A673 (cell line): ENCODE measurements at regions not wholly inside any gene's neighbourhood (a gene's known extent, or its start where the extent isn't known, plus 50 kb on each side); places are given as distances from the start of the nearest gene placed in this dataset.

Experiments
- BruUV-seq: library from RNA; stranded (reverse); fragments of 400-500 nt; replicated peaks from 2 replicates; lab custom pipeline; 2021; lab: Mats Ljungman, UMichigan
- CTCF ChIA-PET: fragments of 300-600 bp; sonication (Branson Sonifier 250); formaldehyde crosslinking; loops from one replicate; lab custom pipeline; 2022; ENCODE audit warnings: antibody characterized with exemption; lab: Charles Lee
- POLR2A ChIA-PET: fragments of 300-600 bp; sonication (Branson Sonifier 250); formaldehyde crosslinking; loops from one replicate; lab custom pipeline; 2022; ENCODE audit warnings: antibody characterized with exemption; ENCODE audit not compliant: low non-redundant PET; lab: Charles Lee
- DNase-seq: peaks from one replicate; pipeline ENCODE4 v3.0.0-alpha.2; 2015; ENCODE audit warnings: low spot score
- H3K27ac ChIP-seq: fragments of 200-600 bp; sonication (generic); 2 replicates; pipeline ENCODE4 v1.5.1; 2016; ENCODE audit warnings: mixed run types, low read depth, mild to moderate bottlenecking, mixed read lengths, antibody characterized with exemption, low read length; ENCODE audit not compliant: poor library complexity, severe bottlenecking
- H3K27me3 ChIP-seq: fragments of 200-600 bp; sonication (generic); replicated peaks from 2 replicates; pipeline ENCODE4 v1.6.1; 2017; ENCODE audit warnings: mixed run types, low read depth, mild to moderate bottlenecking, mixed read lengths, antibody characterized with exemption, low read length; ENCODE audit not compliant: insufficient read depth, poor library complexity
- H3K36me3 ChIP-seq: fragments of 200-600 bp; sonication (generic); 2 replicates; pipeline ENCODE4 v1.6.1; 2016; ENCODE audit warnings: mixed run types, mild to moderate bottlenecking, mixed read lengths, antibody characterized with exemption, low read length; ENCODE audit not compliant: insufficient read depth, poor library complexity, severe bottlenecking
- H3K4me1 ChIP-seq: fragments of 200-600 bp; sonication (generic); 2 replicates; pipeline ENCODE4 v1.6.1; 2017; ENCODE audit warnings: mixed run types, mild to moderate bottlenecking, mixed read lengths, antibody characterized with exemption, low read length; ENCODE audit not compliant: insufficient read depth, poor library complexity, severe bottlenecking
- H3K4me3 ChIP-seq: fragments of 200-600 bp; sonication (generic); 2 replicates; pipeline ENCODE4 v1.5.1; 2016; ENCODE audit warnings: low read depth, mixed run types, mild to moderate bottlenecking, mixed read lengths, low read length; ENCODE audit not compliant: poor library complexity, severe bottlenecking
- H3K9me3 ChIP-seq: fragments of 200-600 bp; sonication (generic); 2 replicates; pipeline ENCODE4 v1.6.1; 2016; ENCODE audit warnings: mixed run types, low read depth, mild to moderate bottlenecking, mixed read lengths, antibody characterized with exemption, low read length; ENCODE audit not compliant: poor library complexity, severe bottlenecking
- EZH2 ChIP-seq: fragments of 200-600 bp; sonication (generic); IDR thresholded peaks from 2 replicates; pipeline ENCODE4 v1.6.1; 2017; ENCODE audit warnings: borderline replicate concordance, low read depth, mild to moderate bottlenecking, mixed read lengths, antibody characterized with exemption, low read length; ENCODE audit not compliant: poor library complexity, severe bottlenecking
- intact Hi-C: fragments of 100-400 bp; cut with micrococcal nuclease; formaldehyde crosslinking; loops from one replicate; pipeline ENCODE4 v1.10.0; 2022; ENCODE audit not compliant: unreplicated experiment
- TF ChIP-seq, protein P1 (sequence below): fragments of 300-800, 200-600 bp; sonication (generic); conservative IDR thresholded peaks from 2 replicates; pipeline ENCODE4 v1.5.1; 2017; ENCODE audit warnings: low read depth, mild to moderate bottlenecking, antibody characterized with exemption, low read length, moderate library complexity, mixed read lengths

DNA sequence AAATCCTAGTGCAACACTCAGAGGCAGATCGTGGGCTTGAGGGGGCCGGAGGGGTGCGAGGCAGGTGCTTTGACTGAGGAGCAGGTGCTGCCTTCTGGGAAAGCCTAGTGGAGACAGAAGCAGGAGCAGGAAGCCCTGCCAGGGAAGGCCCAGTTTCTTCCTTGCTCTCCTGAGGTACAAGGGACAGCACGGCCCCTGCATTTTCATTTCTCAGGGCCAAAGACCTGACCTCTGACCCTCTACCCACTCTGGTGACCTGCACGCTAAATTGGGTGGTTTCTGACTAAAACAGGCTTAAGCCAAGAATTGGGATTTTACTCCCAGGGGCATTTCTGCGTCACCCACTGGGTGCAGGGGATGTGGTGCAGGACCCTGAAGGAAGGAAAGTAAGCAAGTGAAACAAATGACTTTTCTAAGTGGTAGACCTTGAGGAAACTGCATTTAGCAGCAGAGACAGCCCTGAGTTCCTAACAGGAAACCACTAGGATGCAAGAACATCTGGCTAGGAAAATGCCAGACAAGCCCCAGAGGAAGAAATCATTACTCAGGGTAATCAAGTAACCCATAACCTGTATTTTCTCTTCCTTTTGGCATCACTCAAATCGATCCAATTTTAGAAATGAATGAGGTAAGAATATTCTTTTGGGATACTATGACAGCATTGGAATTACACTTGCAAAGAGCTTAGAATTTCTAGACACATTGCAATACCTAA, 141.7 kb downstream of the CD164 start:
- Histone ChIP-seq H3K9me3 (no peaks in the 10 kb centered on the region), H3K36me3 (no peaks in the 10 kb centered on the region), H3K4me1 (no peaks in the 10 kb centered on the region), H3K27me3 (no peaks in the 10 kb centered on the region), H3K27ac (no peak overlapping the region), H3K4me3 (no peak overlapping the region)
- POLR2A ChIA-PET, result no interaction called here
- intact Hi-C loops, result no loop called here
- no peak for DNase-seq
- TF ChIP-seq, protein P1, sequence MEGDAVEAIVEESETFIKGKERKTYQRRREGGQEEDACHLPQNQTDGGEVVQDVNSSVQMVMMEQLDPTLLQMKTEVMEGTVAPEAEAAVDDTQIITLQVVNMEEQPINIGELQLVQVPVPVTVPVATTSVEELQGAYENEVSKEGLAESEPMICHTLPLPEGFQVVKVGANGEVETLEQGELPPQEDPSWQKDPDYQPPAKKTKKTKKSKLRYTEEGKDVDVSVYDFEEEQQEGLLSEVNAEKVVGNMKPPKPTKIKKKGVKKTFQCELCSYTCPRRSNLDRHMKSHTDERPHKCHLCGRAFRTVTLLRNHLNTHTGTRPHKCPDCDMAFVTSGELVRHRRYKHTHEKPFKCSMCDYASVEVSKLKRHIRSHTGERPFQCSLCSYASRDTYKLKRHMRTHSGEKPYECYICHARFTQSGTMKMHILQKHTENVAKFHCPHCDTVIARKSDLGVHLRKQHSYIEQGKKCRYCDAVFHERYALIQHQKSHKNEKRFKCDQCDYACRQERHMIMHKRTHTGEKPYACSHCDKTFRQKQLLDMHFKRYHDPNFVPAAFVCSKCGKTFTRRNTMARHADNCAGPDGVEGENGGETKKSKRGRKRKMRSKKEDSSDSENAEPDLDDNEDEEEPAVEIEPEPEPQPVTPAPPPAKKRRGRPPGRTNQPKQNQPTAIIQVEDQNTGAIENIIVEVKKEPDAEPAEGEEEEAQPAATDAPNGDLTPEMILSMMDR, result no peak
- no peak for TF ChIP-seq EZH2
- CTCF ChIA-PET, result no interaction called here
- BruUV-seq, result no TSS peak

DNA sequence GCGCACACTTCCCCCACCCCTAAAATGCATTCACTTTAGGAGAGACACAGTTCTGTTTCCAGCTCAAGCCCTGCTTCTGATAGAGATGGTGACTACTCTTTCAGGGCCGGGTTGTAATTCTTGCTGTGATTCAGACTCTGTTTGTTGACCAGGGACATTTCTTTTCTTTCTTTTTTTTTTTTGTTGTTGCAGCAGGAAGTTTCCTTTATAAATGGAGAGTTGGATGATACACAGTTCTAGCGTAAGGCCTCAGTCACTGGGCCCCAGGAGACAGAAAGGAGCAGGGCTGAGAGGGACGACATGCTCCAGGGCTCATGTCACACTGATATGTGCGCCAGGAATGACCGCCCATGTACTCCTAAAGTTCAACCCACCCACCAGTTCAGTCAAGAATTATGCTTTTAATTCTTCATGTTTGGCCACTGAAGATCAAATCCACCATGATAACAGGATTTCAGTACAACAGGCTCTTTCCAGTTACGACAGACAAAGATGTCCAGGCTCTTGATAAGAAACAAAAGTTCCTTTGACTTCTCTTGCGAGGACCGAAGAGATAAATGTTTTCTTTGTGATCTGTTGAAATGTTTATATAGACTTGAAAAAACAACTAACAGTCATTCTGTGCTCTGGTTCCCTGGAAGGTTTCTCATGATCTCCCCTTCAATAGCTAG, 142.5 kb downstream of the CD164 start:
- CTCF ChIA-PET, result no interaction called here
- no peak for DNase-seq
- intact Hi-C loops, result no loop called here

DNA sequence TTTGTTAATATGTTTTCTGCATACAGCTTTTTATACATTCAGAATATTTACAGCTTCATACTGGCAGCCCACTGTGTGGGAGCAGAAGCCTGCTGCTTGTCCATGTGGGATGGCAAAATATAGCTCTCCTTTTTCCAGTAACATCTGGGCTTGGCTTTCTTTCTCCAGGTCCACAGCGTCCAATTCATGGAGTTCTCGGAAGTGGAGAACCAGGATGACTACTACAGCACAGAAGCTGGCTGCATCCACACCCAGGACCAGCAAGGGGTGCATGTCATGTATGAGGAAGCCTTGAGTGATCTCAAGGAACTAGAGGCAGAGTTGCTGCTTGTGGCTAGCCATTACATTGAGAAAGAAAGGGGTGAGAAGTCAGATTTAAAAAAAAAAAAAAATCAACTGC, 143.1 kb downstream of the CD164 start:
- intact Hi-C loops, result no loop called here
- BruUV-seq, result no TSS peak
- H3K27ac ChIP-seq, result no peak overlapping the region
- H3K36me3 ChIP-seq, result no peaks in the 10 kb centered on the region
- TF ChIP-seq, protein P1, result no peak
- no peak for TF ChIP-seq EZH2
- no peak overlapping the region for H3K4me3 ChIP-seq
- no peaks in the 10 kb centered on the region for H3K9me3 ChIP-seq
- ChIA-PET CTCF (no interaction called here), POLR2A (no interaction called here)
- H3K4me1 ChIP-seq, result no peaks in the 10 kb centered on the region
- no peak for DNase-seq
- no peaks in the 10 kb centered on the region for H3K27me3 ChIP-seq

More for the DNA sequence above, 142.5 kb downstream of the CD164 start:
- Histone ChIP-seq H3K4me3 (no peak overlapping the region), H3K36me3 (no peaks in the 10 kb centered on the region), H3K27me3 (no peaks in the 10 kb centered on the region), H3K27ac (no peak overlapping the region), H3K9me3 (no peaks in the 10 kb centered on the region), H3K4me1 (no peaks in the 10 kb centered on the region)
- no peak for TF ChIP-seq EZH2
- TF ChIP-seq, protein P1, result no peak
- POLR2A ChIA-PET, result no interaction called here
- no TSS peak for BruUV-seq
